Osteocyte (in vitro differentiated cells): ENCODE measurements at regions not wholly inside any gene's neighbourhood (a gene's known extent, or its start where the extent isn't known, plus 50 kb on each side); places are given as distances from the start of the nearest gene placed in this dataset.
A peak's percentile ranks its signal among the peaks of the same experiment; 100 is the strongest.
"Not testable (repeated sequence)": the region's sequence is repeated elsewhere in the genome, so short reads cannot be mapped to it uniquely, and the experiment has no call there.

ENCODE experiments used
- DNase-seq: peaks from one replicate; pipeline ENCODE4 v3.0.0; 2021; ENCODE audit warnings: mixed read lengths; ENCODE audit not compliant: unreplicated experiment; ENCODE audit errors: extremely low spot score
- H3K27ac Mint-ChIP-seq: one replicate; pipeline ENCODE4 v1.8.0; 2021; ENCODE audit warnings: mild to moderate bottlenecking, mixed read lengths; ENCODE audit not compliant: unreplicated experiment
- H3K27me3 Mint-ChIP-seq: one replicate; pipeline ENCODE4 v1.8.0; 2021; ENCODE audit warnings: mixed read lengths; ENCODE audit not compliant: unreplicated experiment
- H3K36me3 Mint-ChIP-seq: one replicate; pipeline ENCODE4 v1.8.0; 2021; ENCODE audit warnings: mixed read lengths; ENCODE audit not compliant: unreplicated experiment
- H3K4me1 Mint-ChIP-seq: one replicate; pipeline ENCODE4 v1.8.0; 2021; ENCODE audit warnings: mixed read lengths; ENCODE audit not compliant: unreplicated experiment
- H3K4me3 Mint-ChIP-seq: one replicate; pipeline ENCODE4 v1.8.0; 2021; ENCODE audit warnings: mild to moderate bottlenecking, moderate library complexity, mixed read lengths; ENCODE audit not compliant: unreplicated experiment
- H3K9me3 Mint-ChIP-seq: one replicate; pipeline ENCODE4 v1.8.0; 2021; ENCODE audit warnings: mixed read lengths; ENCODE audit not compliant: unreplicated experiment
- TF ChIP-seq, protein P1 (sequence below): fragments of 200-600 bp; sonication (generic); IDR thresholded peaks from 2 replicates; pipeline ENCODE4 v1.5.0; 2021; ENCODE audit warnings: antibody characterized with exemption, mild to moderate bottlenecking, moderate library complexity

DNA sequence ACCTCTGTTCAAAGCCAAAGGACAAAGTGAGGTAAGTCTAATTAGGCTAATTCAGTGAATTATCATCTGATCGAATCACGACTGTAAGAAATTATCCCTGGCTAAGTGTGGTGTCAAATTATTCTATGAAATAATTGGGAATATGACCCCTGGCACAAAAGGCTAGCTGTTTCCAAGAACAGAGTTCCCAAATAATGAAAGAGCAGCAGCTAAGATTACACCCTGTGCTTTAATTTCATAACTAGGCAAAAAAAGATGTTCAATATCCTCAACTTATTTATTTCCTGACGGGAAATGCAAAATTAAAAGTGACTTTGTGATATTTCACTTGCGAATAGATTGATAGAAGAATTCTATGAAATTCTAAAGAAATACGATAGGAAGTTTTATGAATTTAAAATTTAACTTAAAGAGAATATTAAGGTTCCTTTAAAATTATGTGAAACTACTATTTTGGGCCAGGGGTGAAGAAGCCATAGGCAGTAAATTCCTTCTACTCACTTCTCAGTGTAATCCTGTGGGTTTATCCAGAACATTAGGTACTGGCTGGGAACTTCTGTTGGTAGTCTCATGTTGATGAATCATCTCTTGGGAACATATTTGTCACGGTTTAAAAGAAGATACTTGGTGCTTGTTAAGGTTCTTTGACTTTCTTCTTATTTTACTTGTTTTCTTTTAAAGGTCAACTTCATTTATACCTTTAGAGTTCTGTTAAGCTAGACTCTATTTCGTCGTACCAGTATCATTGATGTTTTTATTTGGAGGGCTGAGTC is 148.5 kb downstream of the POLR1F start:
- no peaks in the 10 kb centered on the region for H3K27me3 Mint-ChIP-seq
- no peak for DNase-seq
- TF ChIP-seq, protein P1, sequence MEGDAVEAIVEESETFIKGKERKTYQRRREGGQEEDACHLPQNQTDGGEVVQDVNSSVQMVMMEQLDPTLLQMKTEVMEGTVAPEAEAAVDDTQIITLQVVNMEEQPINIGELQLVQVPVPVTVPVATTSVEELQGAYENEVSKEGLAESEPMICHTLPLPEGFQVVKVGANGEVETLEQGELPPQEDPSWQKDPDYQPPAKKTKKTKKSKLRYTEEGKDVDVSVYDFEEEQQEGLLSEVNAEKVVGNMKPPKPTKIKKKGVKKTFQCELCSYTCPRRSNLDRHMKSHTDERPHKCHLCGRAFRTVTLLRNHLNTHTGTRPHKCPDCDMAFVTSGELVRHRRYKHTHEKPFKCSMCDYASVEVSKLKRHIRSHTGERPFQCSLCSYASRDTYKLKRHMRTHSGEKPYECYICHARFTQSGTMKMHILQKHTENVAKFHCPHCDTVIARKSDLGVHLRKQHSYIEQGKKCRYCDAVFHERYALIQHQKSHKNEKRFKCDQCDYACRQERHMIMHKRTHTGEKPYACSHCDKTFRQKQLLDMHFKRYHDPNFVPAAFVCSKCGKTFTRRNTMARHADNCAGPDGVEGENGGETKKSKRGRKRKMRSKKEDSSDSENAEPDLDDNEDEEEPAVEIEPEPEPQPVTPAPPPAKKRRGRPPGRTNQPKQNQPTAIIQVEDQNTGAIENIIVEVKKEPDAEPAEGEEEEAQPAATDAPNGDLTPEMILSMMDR: no peak
- peak overlapping the region; percentile 97 for H3K27ac Mint-ChIP-seq
- H3K9me3 Mint-ChIP-seq: peaks cover 17% of the 10 kb centered on the region
- H3K4me1 Mint-ChIP-seq: peaks cover 49% of the 10 kb centered on the region
- no peaks in the 10 kb centered on the region for H3K36me3 Mint-ChIP-seq
- H3K4me3 Mint-ChIP-seq: peak overlapping the region; percentile 47

DNA sequence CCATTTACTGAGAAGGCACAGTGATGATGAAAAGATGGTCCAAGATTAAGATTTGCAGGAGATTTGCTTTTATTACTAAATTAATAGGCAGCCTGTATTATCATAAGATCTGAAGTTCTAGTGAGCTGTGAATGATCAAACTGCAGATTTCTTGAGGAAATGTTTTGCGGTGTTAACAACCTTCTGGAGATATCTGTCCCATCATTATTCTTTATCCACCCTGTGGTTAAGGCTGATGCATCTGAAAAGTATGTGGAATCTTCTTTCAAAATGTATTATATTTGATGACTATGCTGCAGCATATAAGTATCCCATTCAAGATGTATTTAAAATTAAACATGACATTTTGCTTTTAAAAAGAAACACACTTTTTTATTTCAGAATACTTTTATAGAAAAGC is 150.3 kb downstream of the POLR1F start:
- no peak for DNase-seq
- Mint-ChIP-seq H3K27me3 (no peaks in the 10 kb centered on the region), H3K4me3 (no peak overlapping the region), H3K4me1 (peaks cover 59% of the 10 kb centered on the region), H3K36me3 (no peaks in the 10 kb centered on the region), H3K9me3 (peaks cover 17% of the 10 kb centered on the region), H3K27ac (peak overlapping the region; percentile 97)
- TF ChIP-seq, protein P1: no peak

GRCh38 chr7:19557726-19558465 is 150.9 kb downstream of the POLR1F start:
- no peak for DNase-seq
- Mint-ChIP-seq H3K4me3 (no peak overlapping the region), H3K36me3 (no peaks in the 10 kb centered on the region), H3K27me3 (no peaks in the 10 kb centered on the region), H3K27ac (peak overlapping the region; percentile 97), H3K9me3 (peaks cover 17% of the 10 kb centered on the region), H3K4me1 (peaks cover 59% of the 10 kb centered on the region)
- TF ChIP-seq, protein P1: no peak

DNA sequence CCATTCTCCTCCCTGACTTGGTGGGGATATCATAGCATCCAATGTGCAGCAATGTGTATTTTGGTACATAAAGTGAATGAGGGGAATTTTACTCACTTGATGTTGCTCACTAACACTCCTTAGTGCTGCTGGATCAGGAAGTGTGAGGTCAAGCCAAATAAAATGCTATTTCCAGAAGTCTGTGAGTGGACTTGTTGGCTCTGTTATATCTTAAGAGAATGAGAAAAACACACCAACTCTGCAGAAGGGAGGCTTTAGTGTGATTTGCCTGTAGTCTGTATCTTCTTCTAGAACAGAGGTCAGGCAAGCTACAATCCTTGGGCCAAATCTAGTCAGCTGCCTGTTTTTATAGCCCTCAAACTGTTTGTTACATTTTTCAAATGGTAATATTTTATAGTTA is 154.3 kb downstream of the POLR1F start:
- Mint-ChIP-seq H3K9me3 (peaks cover 10% of the 10 kb centered on the region), H3K4me1 (peaks cover 44% of the 10 kb centered on the region), H3K27me3 (no peaks in the 10 kb centered on the region), H3K27ac (no peak overlapping the region), H3K36me3 (no peaks in the 10 kb centered on the region), H3K4me3 (no peak overlapping the region)
- DNase-seq: no peak
- TF ChIP-seq, protein P1: no peak

DNA sequence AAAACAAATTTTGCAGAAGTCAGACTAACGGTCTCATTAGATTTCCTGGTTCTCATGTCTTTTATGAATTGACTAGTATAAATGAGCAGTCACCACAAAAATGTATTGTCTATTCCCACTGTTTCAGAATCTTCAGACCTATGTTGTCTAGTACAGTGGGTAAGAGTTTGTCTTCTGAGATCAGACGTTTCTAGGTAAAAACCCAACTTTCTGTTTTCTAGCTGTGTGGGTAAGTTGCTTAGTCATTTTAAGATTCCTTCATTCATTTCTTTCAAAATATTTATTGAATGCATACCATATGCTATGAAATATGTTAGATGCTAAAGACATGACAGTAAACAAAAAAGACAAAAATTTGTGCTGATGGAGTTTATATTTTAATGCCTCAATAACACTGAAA is 156.3 kb downstream of the POLR1F start:
- Mint-ChIP-seq H3K9me3 (peaks cover 10% of the 10 kb centered on the region), H3K27ac (no peak overlapping the region)
- DNase-seq: no peak

DNA sequence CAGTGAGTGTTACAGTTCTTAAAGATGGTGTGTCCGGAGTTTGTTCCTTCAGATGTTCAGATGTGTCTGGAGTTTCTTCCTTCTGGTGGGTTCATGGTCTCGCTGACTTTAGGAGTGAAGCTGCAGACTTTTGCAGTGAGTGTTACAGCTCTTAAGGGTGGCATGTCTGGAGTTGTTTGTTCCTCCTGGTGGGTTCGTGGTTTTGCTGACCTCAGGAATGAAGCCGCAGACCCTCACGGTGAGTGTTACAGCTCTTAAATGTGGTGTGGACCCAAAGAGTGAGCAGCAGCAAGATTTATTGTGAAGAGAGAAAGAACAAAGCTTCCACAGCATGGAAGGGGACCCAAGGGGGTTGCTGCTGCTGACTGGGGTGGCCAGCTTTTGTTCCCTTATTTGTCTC is 159.6 kb downstream of the POLR1F start:
- H3K4me1 Mint-ChIP-seq: peaks cover 10% of the 10 kb centered on the region
- not testable (repeated sequence) for H3K27me3 Mint-ChIP-seq

More for the DNA sequence above, 156.3 kb downstream of the POLR1F start:
- Mint-ChIP-seq H3K4me3 (no peak overlapping the region), H3K4me1 (peaks cover 24% of the 10 kb centered on the region), H3K36me3 (no peaks in the 10 kb centered on the region), H3K27me3 (no peaks in the 10 kb centered on the region)
- TF ChIP-seq, protein P1: no peak

More for the DNA sequence above, 159.6 kb downstream of the POLR1F start:
- H3K4me3 Mint-ChIP-seq, H3K9me3 Mint-ChIP-seq, H3K27ac Mint-ChIP-seq, H3K36me3 Mint-ChIP-seq, DNase-seq: not testable (repeated sequence)
